GM23338 (cell line): ENCODE measurements at regions not wholly inside any gene's neighbourhood (a gene's known extent, or its start where the extent isn't known, plus 50 kb on each side); places are given as distances from the start of the nearest gene placed in this dataset.

ENCODE experiments used
- EZH2 ChIP-seq: fragments of 200-600 bp; sonication (generic); IDR thresholded peaks from one replicate; pipeline ENCODE4 v1.8.0; 2017; ENCODE audit warnings: antibody characterized with exemption, mild to moderate bottlenecking, low read depth; ENCODE audit not compliant: unreplicated experiment
- EZH2phosphoT487 ChIP-seq: fragments of 200-600 bp; sonication (generic); IDR thresholded peaks from one replicate; pipeline ENCODE4 v1.8.1; 2018; ENCODE audit warnings: antibody characterized with exemption; ENCODE audit not compliant: unreplicated experiment
- POLR2AphosphoS5 ChIP-seq: IDR thresholded peaks from 2 replicates; pipeline ENCODE4 v1.6.1; 2016; ENCODE audit warnings: antibody characterized with exemption, low read depth
- REST ChIP-seq: IDR thresholded peaks from one replicate; pipeline ENCODE4 v1.6.1; 2018; ENCODE audit warnings: antibody characterized with exemption; ENCODE audit not compliant: unreplicated experiment
- STAT1 ChIP-seq: IDR thresholded peaks from one replicate; pipeline ENCODE4 v1.6.1; 2016; ENCODE audit warnings: antibody characterized with exemption; ENCODE audit not compliant: unreplicated experiment
- TF ChIP-seq, protein P1 (sequence below), 2 experiments: fragments of 200-600 bp in 1 of 2; sonication (generic) in 1 of 2; conservative IDR thresholded peaks; 2 replicates each; pipeline versions ENCODE4 v1.5.1 to v1.6.1; 2016 to 2017; ENCODE audit warnings: antibody characterized with exemption in 2 of 2, low read depth in 2 of 2, mild to moderate bottlenecking in 2 of 2, moderate library complexity in 1 of 2
- TF ChIP-seq, protein P2 (sequence below): IDR thresholded peaks from 2 replicates; pipeline ENCODE4 v1.6.1; 2016; ENCODE audit warnings: antibody characterized with exemption

DNA sequence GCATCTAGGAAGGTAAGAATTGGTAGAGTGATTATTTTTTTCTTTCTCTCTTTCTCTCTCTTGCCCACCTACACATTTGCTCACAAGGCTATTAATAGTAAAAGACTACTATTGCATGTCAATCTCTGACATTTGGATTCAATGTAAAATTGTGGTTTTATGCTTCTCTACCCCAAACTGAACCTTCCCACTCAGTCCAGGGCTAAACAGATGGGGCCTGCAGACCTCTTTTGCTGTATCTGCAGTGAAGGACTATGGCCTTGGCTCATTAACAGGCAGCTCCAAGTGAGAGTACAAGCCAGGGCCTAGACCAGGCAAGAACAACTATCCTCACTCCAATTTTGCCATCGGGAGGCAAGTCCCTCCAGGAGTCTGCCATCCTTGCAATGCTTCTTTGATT lies 68.3 kb upstream of the ARL4C start:
- TF ChIP-seq, protein P1, sequence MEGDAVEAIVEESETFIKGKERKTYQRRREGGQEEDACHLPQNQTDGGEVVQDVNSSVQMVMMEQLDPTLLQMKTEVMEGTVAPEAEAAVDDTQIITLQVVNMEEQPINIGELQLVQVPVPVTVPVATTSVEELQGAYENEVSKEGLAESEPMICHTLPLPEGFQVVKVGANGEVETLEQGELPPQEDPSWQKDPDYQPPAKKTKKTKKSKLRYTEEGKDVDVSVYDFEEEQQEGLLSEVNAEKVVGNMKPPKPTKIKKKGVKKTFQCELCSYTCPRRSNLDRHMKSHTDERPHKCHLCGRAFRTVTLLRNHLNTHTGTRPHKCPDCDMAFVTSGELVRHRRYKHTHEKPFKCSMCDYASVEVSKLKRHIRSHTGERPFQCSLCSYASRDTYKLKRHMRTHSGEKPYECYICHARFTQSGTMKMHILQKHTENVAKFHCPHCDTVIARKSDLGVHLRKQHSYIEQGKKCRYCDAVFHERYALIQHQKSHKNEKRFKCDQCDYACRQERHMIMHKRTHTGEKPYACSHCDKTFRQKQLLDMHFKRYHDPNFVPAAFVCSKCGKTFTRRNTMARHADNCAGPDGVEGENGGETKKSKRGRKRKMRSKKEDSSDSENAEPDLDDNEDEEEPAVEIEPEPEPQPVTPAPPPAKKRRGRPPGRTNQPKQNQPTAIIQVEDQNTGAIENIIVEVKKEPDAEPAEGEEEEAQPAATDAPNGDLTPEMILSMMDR (conservative IDR thresholded peaks at IDR 0.05; ENCODE audit: low read depth in 2 of 2), result no peak
- TF ChIP-seq STAT1 (no peak), EZH2 (no peak), EZH2phosphoT487 (no peak), POLR2AphosphoS5 (no peak), REST (no peak)
- TF ChIP-seq, protein P2, sequence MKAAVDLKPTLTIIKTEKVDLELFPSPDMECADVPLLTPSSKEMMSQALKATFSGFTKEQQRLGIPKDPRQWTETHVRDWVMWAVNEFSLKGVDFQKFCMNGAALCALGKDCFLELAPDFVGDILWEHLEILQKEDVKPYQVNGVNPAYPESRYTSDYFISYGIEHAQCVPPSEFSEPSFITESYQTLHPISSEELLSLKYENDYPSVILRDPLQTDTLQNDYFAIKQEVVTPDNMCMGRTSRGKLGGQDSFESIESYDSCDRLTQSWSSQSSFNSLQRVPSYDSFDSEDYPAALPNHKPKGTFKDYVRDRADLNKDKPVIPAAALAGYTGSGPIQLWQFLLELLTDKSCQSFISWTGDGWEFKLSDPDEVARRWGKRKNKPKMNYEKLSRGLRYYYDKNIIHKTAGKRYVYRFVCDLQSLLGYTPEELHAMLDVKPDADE, result no peak
